Activated CD4-positive, alpha-beta memory T cell treated with anti-CD3 and anti-CD28 coated beads, Interleukin-2, amount 10 ng/mL, durations not matched to agents 7 days and 5 days (primary cell): ENCODE measurements at regions not wholly inside any gene's neighbourhood (a gene's known extent, or its start where the extent isn't known, plus 50 kb on each side); places are given as distances from the start of the nearest gene placed in this dataset.

Experiments used
- CTCF ChIA-PET: fragments of 350-600 bp; sonication (Branson Sonifier 250); formaldehyde crosslinking; loops from one replicate; lab custom pipeline; 2021; ENCODE audit warnings: antibody characterized with exemption, inconsistent platforms; lab: Charles Lee
- POLR2A ChIA-PET: fragments of 350-600 bp; sonication (Branson Sonifier 250); formaldehyde crosslinking; loops from one replicate; lab custom pipeline; 2021; ENCODE audit warnings: antibody characterized with exemption; lab: Charles Lee
- DNase-seq: peaks from one replicate; pipeline ENCODE4 v3.0.0-alpha.2; 2020
- H3K27ac Mint-ChIP-seq: one replicate; pipeline ENCODE4 v1.8.0; 2021; ENCODE audit warnings: mild to moderate bottlenecking, mixed read lengths
- H3K27me3 Mint-ChIP-seq: one replicate; pipeline ENCODE4 v1.8.0; 2021; ENCODE audit warnings: mixed read lengths
- H3K36me3 Mint-ChIP-seq: one replicate; pipeline ENCODE4 v1.8.0; 2021; ENCODE audit warnings: low read depth, mixed read lengths
- H3K4me1 Mint-ChIP-seq: one replicate; pipeline ENCODE4 v1.8.0; 2021; ENCODE audit warnings: mixed read lengths
- H3K4me3 Mint-ChIP-seq: one replicate; pipeline ENCODE4 v1.8.0; 2021; ENCODE audit warnings: mild to moderate bottlenecking, mixed read lengths
- H3K9me3 Mint-ChIP-seq: one replicate; pipeline ENCODE4 v1.8.0; 2021; ENCODE audit warnings: mixed read lengths

GRCh38 chr6:77979204-77979603 is 326.4 kb downstream of the MEI4 start:
- Mint-ChIP-seq H3K27me3 (no peaks in the 10 kb centered on the region), H3K4me3 (no peak overlapping the region), H3K9me3 (peaks cover 9% of the 10 kb centered on the region), H3K4me1 (no peaks in the 10 kb centered on the region), H3K27ac (no peak overlapping the region), H3K36me3 (no peaks in the 10 kb centered on the region)
- ChIA-PET CTCF (no interaction called here), POLR2A (no interaction called here)
- DNase-seq: no peak

DNA sequence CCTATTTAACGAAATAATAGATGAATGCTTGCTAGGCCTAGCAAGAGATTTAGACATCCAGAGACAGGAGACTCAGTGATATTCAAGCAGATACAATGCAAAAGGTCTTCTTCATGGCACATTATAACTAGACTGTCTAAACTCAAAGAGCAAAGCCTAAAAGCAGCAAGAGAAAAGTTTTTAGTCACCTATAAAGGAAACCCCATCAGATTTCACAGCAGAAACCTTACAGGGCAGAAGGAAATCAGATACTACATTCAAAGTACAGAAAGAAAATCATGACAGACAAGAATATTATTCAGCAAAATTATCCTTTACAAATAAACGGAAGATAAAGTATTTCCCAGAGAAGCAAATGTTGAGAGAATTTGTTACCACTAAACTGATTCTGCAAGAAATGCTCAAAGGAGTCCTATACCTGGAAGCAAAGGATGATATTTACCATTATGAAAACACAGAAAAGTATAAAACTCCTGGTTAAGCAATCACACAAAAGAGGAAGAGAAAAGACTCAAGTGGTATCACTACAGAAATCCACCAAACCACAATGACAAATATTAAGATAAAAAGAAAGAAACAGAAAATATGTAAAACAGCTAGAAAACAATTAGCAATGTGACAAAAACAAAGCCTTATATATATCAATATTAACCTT is 333.7 kb downstream of the MEI4 start:
- ChIA-PET POLR2A (no interaction called here), CTCF (no interaction called here)
- Mint-ChIP-seq H3K27ac (no peak overlapping the region), H3K9me3 (peaks cover 15% of the 10 kb centered on the region), H3K36me3 (no peaks in the 10 kb centered on the region), H3K27me3 (no peaks in the 10 kb centered on the region), H3K4me1 (no peaks in the 10 kb centered on the region), H3K4me3 (no peak overlapping the region)
- DNase-seq: no peak

- ChIA-PET POLR2A (no interaction called here), CTCF (no interaction called here)
- no peak overlapping the region for H3K27ac Mint-ChIP-seq
- H3K4me3 Mint-ChIP-seq: no peak overlapping the region
- DNase-seq: no peak
- H3K27me3 Mint-ChIP-seq: no peaks in the 10 kb centered on the region
- no peaks in the 10 kb centered on the region for H3K36me3 Mint-ChIP-seq
- no peaks in the 10 kb centered on the region for H3K4me1 Mint-ChIP-seq
- peaks cover 13% of the 10 kb centered on the region for H3K9me3 Mint-ChIP-seq
These were observed 334.2 kb downstream of the MEI4 start for GRCh38 chr6:77987035-77987384.

DNA sequence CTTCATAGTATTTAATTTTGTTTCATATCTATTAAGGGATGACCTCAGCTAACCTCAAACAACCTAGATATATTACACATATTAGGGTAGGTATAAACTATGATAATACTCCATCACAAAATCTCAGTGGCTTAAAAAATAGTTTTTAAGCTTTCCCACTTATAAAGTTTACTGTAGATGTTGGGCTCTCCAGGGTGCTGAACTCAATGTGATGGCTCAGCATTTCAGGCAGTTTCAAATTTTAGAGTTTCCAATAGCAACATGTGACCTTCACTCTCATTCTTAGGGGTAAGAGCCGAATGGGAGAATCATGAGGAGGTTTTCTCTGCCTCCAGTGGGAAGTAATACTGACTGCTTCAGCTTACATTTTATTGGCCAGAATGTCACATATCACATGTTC is 357.3 kb downstream of the MEI4 start:
- no peaks in the 10 kb centered on the region for H3K36me3 Mint-ChIP-seq
- H3K4me1 Mint-ChIP-seq: no peaks in the 10 kb centered on the region
- no peaks in the 10 kb centered on the region for H3K27me3 Mint-ChIP-seq
- no peak overlapping the region for H3K4me3 Mint-ChIP-seq
- ChIA-PET POLR2A (no interaction called here), CTCF (no interaction called here)
- H3K9me3 Mint-ChIP-seq: no peaks in the 10 kb centered on the region
- DNase-seq: no peak
- H3K27ac Mint-ChIP-seq: no peak overlapping the region

- no peaks in the 10 kb centered on the region for H3K36me3 Mint-ChIP-seq
- ChIA-PET POLR2A (no interaction called here), CTCF (no interaction called here)
- DNase-seq: no peak
- H3K9me3 Mint-ChIP-seq: no peaks in the 10 kb centered on the region
- no peak overlapping the region for H3K4me3 Mint-ChIP-seq
- H3K27ac Mint-ChIP-seq: no peak overlapping the region
- H3K27me3 Mint-ChIP-seq: no peaks in the 10 kb centered on the region
- no peaks in the 10 kb centered on the region for H3K4me1 Mint-ChIP-seq
These were observed 367.7 kb downstream of the MEI4 start for GRCh38 chr6:78020586-78020985.

DNA sequence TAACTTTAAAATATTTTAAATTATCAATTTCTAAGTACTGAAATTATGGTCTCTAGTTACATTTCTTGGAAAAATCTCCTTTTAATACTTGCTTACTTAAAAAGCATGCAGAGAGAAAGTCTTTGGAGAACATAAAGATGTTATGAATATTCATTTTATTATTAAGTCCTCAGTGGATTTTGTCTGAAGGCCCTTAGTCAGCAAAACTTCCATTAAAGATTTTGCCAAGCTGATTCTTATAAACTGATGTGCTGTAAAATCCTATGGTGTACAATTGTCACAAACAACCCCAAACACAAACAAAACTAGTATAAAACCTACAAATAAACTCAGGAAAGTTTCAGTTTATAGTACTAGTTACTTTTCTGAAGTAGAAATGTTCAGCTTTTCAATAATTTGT is 372.7 kb downstream of the MEI4 start:
- H3K27me3 Mint-ChIP-seq: no peaks in the 10 kb centered on the region
- DNase-seq: no peak
- H3K36me3 Mint-ChIP-seq: no peaks in the 10 kb centered on the region
- no peak overlapping the region for H3K4me3 Mint-ChIP-seq
- ChIA-PET POLR2A (no interaction called here), CTCF (no interaction called here)
- no peaks in the 10 kb centered on the region for H3K4me1 Mint-ChIP-seq
- no peak overlapping the region for H3K27ac Mint-ChIP-seq
- no peaks in the 10 kb centered on the region for H3K9me3 Mint-ChIP-seq

DNA sequence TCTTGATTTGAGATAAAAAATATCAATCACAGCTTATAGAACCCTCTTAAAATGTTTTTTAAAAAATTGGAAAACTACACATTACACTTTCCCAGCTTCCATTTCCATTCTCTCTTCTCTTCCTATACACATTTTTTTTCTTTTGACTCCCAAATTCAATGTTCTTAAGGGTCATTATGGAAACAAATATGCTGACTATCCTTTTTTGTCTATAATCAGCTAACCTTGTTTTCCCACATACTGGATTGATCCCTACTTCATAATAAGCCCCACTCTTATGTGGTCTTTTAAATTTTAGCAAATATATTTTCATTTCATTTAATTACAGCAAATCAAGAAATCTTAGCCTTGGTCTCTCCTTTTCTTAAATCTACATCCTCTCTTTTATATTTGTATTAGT is 378.4 kb downstream of the MEI4 start:
- POLR2A ChIA-PET: no interaction called here
- CTCF ChIA-PET: no interaction called here
- no peaks in the 10 kb centered on the region for H3K36me3 Mint-ChIP-seq
- no peaks in the 10 kb centered on the region for H3K27me3 Mint-ChIP-seq
- H3K4me1 Mint-ChIP-seq: no peaks in the 10 kb centered on the region
- peaks cover 1% of the 10 kb centered on the region for H3K9me3 Mint-ChIP-seq
- DNase-seq: no peak
- H3K4me3 Mint-ChIP-seq: no peak overlapping the region
- H3K27ac Mint-ChIP-seq: no peak overlapping the region

GRCh38 chr6:78059171-78059570 is 406.3 kb downstream of the MEI4 start:
- H3K27me3 Mint-ChIP-seq: no peaks in the 10 kb centered on the region
- ChIA-PET CTCF (no interaction called here), POLR2A (no interaction called here)
- no peaks in the 10 kb centered on the region for H3K36me3 Mint-ChIP-seq
- H3K4me3 Mint-ChIP-seq: no peak overlapping the region
- H3K9me3 Mint-ChIP-seq: no peaks in the 10 kb centered on the region
- H3K27ac Mint-ChIP-seq: no peak overlapping the region
- no peaks in the 10 kb centered on the region for H3K4me1 Mint-ChIP-seq
- no peak for DNase-seq

DNA sequence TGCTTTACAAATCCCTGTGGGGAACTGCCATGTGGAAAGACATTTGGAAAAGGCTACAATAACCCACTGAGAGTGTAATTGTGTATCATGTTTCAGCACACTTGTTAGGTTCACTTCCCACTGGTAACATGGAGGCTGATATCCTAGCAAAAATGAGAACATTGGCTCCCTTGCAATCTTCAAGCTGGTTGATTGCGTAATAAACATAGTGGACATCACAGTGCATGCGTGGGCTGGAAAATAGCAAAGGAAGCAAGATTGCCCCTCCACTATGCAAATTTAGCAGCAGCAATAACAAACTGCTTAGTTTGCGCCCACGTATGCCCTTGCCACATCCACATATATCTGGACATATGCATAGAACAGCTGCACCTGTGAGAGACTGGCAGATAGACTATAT is 410.2 kb downstream of the MEI4 start:
- H3K4me3 Mint-ChIP-seq: no peak overlapping the region
- no peak for DNase-seq
- ChIA-PET POLR2A (no interaction called here), CTCF (no interaction called here)
- no peaks in the 10 kb centered on the region for H3K4me1 Mint-ChIP-seq
- H3K27ac Mint-ChIP-seq: no peak overlapping the region
- H3K27me3 Mint-ChIP-seq: no peaks in the 10 kb centered on the region
- H3K9me3 Mint-ChIP-seq: no peaks in the 10 kb centered on the region
- H3K36me3 Mint-ChIP-seq: no peaks in the 10 kb centered on the region

DNA sequence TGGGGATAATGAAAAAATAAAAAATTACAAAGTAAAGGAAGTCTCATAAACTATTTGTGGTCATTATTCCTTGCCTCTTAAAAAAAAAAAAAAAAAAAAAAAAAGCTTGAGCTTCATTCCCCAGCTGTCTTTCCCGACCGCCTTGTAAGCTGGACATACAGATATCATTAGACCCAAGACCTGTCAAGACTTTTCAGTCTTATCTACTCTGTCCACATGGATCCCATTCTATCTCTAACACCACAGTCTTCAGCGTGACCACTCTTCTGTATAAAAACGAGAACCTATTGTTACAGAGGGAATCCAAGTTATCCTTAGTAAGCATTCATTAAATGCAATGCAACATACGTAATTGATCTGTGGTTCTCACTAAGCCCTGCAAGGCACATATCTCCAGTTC is 423.5 kb downstream of the MEI4 start:
- DNase-seq: no peak
- H3K4me3 Mint-ChIP-seq: no peak overlapping the region
- no peak overlapping the region for H3K27ac Mint-ChIP-seq
- H3K4me1 Mint-ChIP-seq: no peaks in the 10 kb centered on the region
- peaks cover 4% of the 10 kb centered on the region for H3K9me3 Mint-ChIP-seq
- H3K27me3 Mint-ChIP-seq: no peaks in the 10 kb centered on the region
- CTCF ChIA-PET: no interaction called here
- POLR2A ChIA-PET: no interaction called here
- no peaks in the 10 kb centered on the region for H3K36me3 Mint-ChIP-seq

GRCh38 chr6:78089531-78089930 is 436.7 kb downstream of the MEI4 start:
- H3K36me3 Mint-ChIP-seq: no peaks in the 10 kb centered on the region
- no peak overlapping the region for H3K27ac Mint-ChIP-seq
- ChIA-PET CTCF (no interaction called here), POLR2A (no interaction called here)
- no peak for DNase-seq
- no peaks in the 10 kb centered on the region for H3K27me3 Mint-ChIP-seq
- H3K4me1 Mint-ChIP-seq: no peaks in the 10 kb centered on the region
- H3K4me3 Mint-ChIP-seq: no peak overlapping the region
- no peaks in the 10 kb centered on the region for H3K9me3 Mint-ChIP-seq

GRCh38 chr6:78093906-78094305 is 441.1 kb downstream of the MEI4 start:
- no peaks in the 10 kb centered on the region for H3K27me3 Mint-ChIP-seq
- no peak overlapping the region for H3K27ac Mint-ChIP-seq
- no peak overlapping the region for H3K4me3 Mint-ChIP-seq
- DNase-seq: no peak
- CTCF ChIA-PET: no interaction called here
- H3K36me3 Mint-ChIP-seq: no peaks in the 10 kb centered on the region
- H3K9me3 Mint-ChIP-seq: no peaks in the 10 kb centered on the region
- H3K4me1 Mint-ChIP-seq: no peaks in the 10 kb centered on the region
- POLR2A ChIA-PET: no interaction called here

GRCh38 chr6:78101387-78101786 is 448.5 kb downstream of the MEI4 start:
- no peaks in the 10 kb centered on the region for H3K4me1 Mint-ChIP-seq
- peaks cover 3% of the 10 kb centered on the region for H3K9me3 Mint-ChIP-seq
- DNase-seq: no peak
- ChIA-PET POLR2A (no interaction called here), CTCF (no interaction called here)
- no peaks in the 10 kb centered on the region for H3K36me3 Mint-ChIP-seq
- H3K27me3 Mint-ChIP-seq: no peaks in the 10 kb centered on the region
- no peak overlapping the region for H3K27ac Mint-ChIP-seq
- H3K4me3 Mint-ChIP-seq: no peak overlapping the region

- H3K27ac Mint-ChIP-seq: no peak overlapping the region
- H3K4me1 Mint-ChIP-seq: no peaks in the 10 kb centered on the region
- DNase-seq: no peak
- no peaks in the 10 kb centered on the region for H3K36me3 Mint-ChIP-seq
- ChIA-PET POLR2A (no interaction called here), CTCF (no interaction called here)
- H3K9me3 Mint-ChIP-seq: no peaks in the 10 kb centered on the region
- no peak overlapping the region for H3K4me3 Mint-ChIP-seq
- H3K27me3 Mint-ChIP-seq: no peaks in the 10 kb centered on the region
These were observed 457.8 kb downstream of the MEI4 start for GRCh38 chr6:78110641-78111040.
